HG03469 (cell line): ENCODE measurements at regions not wholly inside any gene's neighbourhood (a gene's known extent, or its start where the extent isn't known, plus 50 kb on each side); places are given as distances from the start of the nearest gene placed in this dataset.

ENCODE experiments used
- ATAC-seq: cut with Tn5 transposase; IDR thresholded peaks from one replicate; pipeline ENCODE4 v1.9.1; 2021; ENCODE audit warnings: mild to moderate bottlenecking, moderate library complexity, moderate number of reproducible peaks; ENCODE audit not compliant: unreplicated experiment

DNA sequence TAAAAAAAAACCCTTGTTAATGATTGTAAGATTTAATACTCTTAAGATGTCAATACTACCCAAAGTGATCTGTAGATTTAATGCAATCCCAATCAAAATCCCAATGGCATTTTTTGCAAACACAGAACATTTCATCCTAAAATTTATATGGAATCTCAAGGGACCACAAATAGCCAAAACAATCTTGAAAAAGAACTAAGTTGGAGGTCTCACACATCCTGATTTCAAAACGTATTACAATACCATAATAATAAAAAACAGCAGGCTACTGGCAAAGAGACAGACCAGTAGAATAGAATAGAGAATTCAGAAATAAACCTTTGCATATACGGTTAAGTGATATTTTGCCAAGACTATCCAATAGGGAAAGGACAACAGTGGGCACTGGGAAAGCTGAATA, 331.9 kb upstream of the JARID2 start:
- ATAC-seq = no peak

DNA sequence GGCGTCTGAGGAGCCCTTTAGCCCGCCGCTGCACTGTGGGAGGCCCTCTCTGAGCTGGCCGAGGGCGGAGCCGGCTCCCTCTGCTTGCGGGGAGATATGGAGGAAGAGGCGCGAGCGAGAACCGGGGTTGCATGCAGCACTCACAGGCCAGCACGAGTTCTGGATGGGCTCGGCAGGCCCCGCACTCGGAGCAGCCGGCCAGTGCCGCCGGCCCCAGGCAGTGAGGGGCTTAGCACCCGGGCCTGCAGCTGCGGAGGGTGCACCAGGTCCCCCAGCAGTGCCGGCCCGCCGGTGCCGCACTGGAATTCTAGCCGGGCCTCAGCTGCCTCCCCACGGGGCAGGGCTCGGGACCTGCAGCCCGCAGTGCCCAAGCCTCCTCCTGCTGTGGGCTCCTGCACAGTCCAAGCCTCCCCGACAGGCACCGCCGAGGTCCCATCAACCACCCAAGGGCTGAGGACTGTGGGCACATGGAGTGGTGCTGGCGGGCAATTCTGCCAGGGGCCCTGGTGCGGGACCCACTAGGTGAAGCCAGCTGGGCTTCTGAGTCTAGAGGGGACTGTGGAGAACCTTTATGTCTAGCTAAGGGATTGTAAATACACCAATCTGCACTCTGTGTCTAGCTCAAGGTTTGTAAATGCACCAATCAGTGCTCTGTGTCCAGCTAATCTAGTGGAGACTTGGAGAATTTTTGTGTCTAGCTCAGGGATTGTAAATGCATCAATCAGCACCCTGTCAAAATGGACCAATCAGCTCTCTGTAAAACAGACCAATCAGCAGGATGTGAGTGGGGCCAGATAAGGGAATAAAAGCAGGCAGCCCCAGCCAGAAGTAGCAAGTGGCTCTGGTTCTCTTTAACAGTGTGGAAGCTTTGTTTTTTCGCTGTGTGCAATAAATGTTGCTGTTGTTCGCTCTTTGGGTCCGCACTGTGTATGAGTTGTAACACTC, 329.7 kb upstream of the JARID2 start:
- no peak for ATAC-seq

DNA sequence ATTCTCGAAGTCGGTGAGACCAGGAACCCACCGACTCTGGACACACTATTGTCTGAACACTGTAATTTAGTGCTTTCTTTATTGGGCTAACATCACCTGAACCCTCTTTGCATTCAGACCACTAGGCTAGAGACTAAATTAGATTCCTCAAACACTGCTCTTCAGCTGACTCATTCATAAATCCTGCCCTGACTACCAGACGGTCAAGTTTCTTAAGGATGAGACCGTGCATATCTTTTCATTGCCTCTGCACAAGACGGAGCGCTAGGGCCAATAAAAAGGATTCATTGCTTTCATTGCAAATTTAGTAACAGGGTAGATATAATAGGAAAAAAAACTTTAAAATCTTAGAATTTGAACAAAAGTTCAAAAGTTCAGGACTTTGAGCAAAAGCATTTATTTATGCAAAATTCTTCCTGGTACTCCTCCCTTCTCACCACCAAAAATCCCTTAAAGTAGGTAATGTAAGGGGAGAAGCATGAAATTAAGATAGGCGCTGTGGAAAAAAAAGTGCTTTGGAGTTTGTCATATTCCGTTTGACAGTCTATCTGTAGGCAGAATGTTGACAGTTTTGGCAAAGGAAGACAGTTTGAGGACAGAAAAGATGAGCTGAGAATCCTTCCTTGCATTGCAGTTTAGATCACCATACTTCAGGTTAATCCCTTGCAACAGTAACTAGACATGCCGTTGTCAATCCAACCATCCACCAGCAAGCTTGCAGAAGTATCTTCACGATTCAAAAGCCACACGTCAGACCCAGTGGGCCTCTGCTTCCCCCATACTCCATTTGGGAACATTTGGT, 328.6 kb upstream of the JARID2 start:
- no peak for ATAC-seq

DNA sequence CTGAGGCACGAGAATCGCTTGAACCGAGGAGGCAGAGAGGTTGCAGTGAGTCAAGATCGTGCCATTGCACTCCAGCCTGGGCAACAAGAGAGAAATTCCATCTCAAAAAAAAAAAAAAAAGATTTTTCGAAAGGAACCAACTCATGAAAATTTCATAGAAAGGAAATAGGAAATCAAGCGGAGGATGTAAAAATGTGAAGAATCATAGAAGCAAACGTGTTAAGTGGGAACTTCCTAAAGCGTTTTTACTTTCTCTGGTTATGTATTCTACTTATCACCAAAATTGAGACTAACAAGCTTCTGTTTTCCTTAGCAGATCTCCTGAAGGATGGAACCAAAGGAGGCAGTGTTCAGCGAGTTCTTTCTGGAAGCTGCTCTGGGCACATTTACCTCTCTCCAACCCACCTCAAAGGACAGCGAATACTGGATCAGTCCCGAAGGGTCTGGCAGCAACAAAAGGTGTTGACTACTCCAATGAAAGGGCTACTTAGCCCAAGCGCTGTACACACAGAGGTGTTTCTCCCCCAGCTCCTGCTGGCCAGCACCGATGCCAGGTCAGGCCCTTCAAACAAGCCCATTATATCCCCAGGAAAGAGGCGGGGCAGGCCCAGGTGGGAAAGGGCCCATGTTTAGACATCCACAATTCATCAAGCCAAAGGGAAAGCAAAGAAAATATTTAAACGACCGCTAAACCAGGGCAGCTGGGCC, 327.5 kb upstream of the JARID2 start:
- ATAC-seq = no peak

DNA sequence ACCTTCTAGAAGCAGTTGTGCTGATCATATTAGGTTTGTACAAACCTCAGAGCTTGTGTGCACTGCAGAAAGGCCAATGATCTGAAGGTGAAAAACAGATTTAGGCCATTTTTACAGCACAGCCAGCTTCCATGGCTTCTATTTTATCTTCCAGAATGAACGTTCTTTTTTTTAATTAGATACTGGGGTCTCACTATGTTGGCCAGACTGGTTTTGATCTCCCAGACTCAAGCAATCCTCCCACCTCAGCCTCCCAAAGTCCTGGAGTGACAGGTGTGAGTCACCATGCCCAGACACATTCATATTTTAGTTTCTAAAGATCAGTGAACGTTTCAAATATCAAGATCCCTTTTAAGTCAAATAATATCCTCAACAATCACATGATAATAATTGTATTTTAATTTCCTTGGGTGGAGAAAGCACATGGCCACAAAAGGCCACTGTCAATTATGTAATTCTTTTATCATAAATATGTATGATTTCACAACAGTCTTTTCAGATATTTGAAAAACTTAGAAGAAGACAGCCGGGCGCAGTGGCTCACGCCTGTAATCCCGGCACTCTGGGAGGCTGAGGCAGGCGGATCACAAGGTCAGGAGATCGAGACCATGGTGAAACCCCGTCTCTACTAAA, 326.7 kb upstream of the JARID2 start:
- ATAC-seq = no peak

DNA sequence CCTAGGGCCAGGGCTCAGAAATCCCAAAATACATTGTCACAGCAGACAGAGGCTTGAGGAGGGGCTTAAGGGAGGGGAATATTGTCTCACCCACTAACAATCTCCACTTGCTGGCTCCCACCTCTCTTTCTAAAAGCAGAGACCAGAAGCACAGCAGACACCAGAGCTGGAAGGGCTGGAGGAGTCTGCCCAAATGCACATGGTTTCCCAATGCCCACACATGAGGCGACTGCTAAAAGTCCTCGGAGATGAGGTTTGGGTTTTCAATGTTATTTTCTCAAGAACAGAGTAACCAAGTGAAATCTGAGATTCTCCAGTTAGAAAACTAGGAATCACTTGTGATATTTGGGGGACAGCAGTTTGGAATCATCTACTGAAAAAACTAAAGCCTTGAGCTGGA, 325.6 kb upstream of the JARID2 start:
- no peak for ATAC-seq

DNA sequence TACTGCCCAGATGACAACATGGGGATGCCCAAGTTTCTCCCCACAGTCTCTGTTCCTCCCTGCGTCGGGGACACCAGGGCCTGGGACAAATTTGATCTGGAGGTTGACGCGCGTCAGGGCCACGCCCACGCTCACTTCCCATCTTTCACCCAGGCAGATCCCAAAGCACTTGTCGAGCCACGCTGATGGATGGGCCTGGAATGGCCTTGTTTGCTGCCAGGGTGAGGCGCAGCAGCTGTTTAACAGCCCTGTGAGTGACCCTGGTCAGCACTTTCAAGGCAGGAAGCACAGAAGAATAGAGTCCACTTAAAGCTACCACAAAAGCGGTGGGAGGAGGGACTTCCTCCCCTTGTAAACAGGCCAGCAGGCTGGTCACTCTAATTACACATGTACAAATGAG, 324.7 kb upstream of the JARID2 start:
- ATAC-seq = no peak

DNA sequence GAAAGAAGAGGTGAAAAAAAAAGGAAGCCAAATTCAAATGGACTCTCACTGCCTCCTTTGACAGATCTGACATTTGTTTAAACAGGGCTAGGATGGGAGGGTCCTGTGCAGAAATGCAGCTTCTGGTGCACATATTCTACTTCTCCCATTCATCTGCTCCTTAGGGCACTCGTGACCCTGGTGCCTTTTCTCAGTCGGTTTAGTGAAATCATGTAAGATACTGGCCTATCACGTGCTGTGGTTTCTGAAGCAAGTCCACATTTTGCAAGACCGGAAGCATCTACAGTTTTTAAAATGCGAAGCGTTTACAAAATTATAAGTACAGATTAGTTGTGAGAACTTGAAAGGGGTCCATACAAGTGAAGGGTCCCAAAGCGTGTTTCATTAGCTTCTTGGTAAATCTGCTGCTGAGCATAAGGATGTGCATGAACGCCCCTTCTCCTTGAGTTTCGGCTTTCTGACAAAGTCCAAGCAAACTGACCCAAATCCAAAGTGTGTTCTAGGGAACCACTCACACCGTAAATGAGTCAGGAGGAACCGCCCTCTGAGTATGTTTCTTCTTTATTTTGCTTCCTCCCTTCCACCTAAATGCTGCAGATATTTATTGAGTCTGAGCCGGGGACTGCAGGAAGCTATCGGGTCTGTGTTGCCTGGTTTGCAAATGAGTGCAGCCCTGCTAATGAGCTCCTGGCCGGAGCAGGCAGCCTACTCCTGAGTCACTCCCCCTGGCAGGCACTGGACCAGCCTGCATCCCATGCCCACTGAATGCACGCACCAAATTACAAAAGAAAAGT, 323.8 kb upstream of the JARID2 start:
- ATAC-seq = no peak

DNA sequence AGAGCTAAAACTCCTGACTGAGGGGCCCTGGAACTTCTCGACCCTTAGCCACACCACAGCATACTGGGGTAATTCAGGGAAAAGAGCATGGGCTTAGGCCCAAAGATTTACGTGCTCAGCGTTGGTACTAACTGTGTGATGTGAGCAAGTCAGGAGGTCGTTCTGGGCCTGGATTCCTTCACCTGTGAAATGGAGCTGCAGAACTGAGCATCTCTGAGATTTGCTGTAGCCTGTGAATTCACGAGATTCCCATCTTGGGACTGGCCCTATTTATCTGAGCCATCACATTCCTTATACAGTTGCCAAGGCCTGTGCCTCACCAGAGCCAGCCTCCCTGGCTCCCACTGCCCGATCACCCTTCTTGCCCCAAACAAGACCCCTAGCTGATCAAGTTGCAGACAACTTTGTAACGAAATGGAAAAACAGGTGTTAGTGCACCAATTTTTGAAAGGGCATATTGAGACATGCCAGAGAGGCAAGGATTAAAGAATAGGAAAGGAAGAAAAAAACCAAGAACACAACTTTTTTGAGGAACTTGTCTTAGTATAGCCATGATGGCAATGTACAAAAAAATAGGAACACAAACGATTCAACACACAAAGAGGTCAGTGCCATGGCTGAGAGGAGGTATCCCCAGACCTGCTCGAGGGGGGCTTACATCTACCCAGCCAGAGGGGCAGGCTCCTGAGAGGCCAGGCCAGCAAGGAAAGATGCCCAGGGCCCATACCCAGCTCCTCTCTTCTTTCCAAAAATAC, 323.0 kb upstream of the JARID2 start:
- no peak for ATAC-seq

DNA sequence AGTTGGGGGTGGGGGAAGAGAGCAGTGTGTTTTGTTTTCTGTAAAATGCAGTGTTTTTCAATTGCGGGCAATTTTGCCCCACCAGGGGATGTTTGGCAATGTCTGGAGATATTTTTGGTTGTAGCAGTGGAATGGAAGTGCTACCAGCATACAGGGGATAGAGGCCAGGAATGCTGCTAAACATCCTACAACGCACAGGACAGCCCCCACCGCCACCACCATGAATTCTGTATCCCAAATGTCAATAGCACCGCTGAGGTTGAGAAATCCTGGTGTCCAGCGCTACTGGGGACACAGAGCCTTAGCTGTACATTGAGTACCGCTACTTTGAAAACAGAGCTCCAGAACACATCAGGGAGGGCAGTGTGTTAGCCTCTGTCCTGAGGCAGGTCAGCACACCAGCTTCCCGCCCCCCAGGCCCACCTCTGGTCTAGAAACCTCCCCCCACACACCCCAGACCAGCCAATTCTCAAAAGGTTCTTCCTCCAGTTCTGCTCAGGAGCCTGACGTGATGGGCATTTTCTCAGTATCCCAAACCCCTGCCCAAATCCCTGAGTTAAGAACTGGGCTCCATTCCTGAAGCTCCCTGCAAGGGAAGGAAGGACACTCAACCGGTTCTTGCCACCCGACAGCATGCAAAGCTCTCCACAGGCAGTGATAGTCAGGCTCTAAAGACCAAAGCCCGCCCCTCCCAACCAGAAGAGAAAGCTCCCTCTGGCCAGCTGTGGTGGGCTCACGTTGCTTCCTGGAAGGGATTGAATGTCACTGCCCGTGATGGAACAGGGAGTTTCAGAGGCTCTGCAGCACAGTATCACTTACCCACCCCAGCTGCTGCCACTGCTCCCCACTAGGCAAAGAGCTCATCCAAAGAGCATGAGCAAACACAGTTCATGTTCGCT, 321.5 kb upstream of the JARID2 start:
- no peak for ATAC-seq

DNA sequence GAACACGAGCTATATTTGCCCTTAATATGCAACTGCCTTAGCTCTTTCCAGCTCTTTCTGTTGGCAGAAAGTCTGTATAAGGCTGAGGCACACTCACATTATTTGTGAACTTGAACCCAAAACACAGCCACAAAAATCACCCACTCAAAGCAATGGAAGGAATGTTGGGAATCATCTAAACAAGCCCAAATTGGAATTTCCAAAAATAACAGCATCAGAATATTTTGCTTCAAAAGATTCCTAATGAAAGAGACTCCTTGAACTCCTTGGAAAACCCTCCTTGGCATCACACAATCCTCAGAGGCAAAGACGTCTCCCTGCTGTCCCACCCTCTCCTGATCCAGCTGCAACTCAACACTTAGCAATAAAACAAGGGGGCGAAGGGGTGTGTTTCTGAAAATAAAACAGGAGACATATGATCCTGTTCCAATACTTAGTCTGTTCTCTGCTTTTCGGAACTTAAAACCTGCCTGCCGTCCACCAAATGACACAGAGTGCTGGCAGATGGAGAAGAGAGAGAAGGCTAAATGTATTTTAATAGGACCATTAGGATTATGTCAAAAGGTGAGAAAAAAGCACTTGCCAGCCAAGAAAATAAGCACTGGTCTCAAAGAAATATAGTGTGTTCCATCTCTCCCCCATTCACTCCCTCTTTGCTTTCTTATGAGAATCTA, 320.7 kb upstream of the JARID2 start:
- ATAC-seq = no peak

DNA sequence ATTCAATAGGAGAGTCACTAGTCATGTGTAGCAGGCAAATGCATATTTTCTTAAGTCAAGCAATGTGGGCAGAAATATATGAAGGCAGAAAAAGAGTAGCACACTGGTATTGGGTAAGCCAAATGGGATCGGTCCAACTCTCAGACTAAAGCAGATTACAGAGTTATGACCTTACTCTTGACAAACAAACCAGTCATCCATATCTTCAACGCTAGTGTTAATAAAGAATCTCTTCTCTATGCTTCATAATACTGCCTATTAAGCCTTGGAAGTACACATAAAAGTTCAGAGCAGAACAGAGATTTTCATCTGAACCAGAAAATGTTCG, 320.2 kb upstream of the JARID2 start:
- ATAC-seq = no peak

DNA sequence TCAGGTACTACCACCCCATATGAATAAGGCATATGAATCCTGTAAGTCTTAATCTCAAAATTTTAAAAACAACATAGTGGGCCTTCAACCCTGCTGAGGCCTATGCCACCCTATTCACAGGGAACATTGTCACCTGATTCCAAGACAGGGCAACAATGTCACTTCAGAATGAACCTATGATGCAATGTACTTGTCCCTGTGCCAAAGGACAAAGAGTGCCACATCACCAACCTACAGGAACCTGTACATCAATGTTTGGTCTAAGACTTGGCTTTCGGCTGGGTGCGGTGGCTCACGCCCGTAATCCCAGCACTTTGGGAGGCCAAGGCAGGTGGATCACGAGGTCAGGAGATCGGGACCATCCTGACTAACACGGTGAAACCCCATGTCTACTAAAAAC, 318.5 kb upstream of the JARID2 start:
- no peak for ATAC-seq

DNA sequence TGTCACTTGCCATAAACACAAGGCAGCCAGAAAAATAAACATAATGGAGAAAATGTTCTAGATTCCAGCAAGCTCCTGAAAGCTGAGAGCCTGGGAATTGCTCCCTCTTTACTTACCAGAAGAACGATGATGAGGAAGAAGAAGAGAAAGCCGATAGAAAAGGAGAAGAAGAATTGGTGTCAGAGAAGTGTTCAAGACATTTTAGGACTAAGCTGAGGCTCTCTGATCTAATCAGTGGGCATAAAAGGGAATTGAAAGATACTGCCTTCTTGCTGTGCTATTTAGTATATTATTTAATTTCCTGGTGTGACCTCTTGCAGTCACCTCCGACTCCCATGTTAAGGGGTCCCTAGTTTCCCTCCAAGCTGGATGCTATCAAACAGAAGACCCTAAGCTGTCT, 316.6 kb upstream of the JARID2 start:
- ATAC-seq = no peak

DNA sequence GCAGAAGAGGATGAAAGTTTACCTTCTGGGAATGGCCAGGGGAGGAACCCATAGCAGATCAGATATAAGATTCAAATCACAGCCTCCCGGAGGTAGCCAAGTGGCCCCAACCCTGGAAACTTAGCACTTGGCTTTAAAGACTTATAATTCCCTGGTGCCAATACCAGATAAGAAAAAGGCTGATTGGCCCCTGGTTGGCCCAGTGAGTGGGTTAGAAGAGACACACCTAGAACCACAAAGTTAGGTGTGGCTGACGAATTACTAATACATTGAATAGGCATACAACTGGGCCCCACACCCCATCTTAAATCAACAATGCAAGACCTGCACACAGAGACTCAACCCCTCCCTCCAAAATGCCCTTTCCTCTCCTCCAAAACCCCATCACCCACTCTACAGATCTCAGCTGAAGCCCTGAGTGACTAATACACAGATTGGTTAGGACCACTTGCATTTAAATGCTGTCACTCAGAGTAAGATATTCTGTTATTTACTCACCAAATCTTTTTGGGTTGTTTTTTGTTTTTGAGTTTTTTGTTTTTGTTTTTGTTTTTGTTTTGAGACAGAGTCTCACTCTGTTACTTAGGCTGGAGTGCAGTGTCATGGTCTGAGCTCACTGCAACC, 315.4 kb upstream of the JARID2 start:
- no peak for ATAC-seq

DNA sequence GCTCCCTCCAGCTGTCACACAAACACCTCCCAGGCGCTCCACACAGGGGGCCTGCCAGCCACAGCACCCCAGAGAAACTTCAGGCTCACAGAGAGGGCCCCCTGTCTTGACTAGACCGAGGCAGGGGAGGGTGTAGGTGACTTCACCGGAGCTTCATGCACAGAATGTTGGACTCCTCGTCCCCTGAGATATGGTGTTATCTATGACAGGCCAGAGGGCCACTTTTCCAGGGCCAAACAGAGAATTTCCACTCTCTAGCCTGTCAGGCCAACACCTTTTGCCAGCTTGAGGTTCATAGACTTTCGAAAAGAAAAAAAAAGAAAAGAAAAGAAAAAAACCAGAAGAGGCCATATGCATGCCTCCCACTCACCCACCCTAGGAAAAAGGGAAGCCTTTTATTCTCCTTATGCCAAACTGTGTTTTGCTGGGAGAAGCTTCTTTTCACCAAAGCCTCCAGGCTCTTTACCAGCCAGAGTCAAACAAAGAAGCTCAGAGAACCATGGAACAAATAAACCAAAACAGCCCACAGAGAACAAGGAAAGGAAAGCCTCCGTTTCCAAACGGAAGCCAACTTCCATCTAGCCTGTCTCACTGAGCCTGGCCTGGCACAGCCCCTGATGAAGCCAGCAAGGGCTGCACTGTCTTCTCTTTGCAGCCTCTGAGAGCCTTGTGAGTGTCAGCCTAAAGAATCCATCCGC, 313.2 kb upstream of the JARID2 start:
- ATAC-seq = no peak

DNA sequence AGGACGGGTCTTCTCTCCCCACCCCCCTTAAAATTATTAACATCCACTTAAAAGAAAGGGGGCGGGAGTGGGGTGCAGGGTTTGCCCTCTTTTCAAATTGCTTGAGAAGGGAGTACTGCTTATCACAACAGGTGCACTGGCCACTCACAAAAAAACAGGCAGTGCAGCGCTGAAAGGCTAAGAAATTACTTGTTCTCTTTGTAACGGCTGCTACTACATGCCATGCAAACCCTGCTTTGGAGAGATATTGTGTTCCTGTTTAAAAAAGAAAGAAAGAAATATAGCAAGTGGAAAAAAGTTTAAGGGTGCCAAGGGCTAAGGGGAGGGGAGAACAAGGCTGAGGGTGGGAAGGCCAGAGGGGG, 312.7 kb upstream of the JARID2 start:
- ATAC-seq = no peak
